GM23248 (cell line): ENCODE measurements at regions not wholly inside any gene's neighbourhood (a gene's known extent, or its start where the extent isn't known, plus 50 kb on each side); places are given as distances from the start of the nearest gene placed in this dataset.
A peak's percentile ranks its signal among the peaks of the same experiment; 100 is the strongest.

Experiments
- DNase-seq: peaks from one replicate; pipeline ENCODE4 v3.0.0-alpha.2; 2015
- H2AFZ ChIP-seq: fragments of 200-600 bp; sonication (generic); 2 replicates; pipeline ENCODE4 v1.6.1; 2016; ENCODE audit warnings: antibody characterized with exemption
- H3F3A ChIP-seq: fragments of 200-600 bp; sonication (generic); 2 replicates; pipeline ENCODE4 v1.6.1; 2016; ENCODE audit warnings: mild to moderate bottlenecking, antibody characterized with exemption, mixed run types; ENCODE audit not compliant: insufficient read depth
- H3K27ac ChIP-seq: fragments of 200-600 bp; sonication (generic); 2 replicates; pipeline ENCODE4 v1.5.1; 2016; ENCODE audit warnings: mild to moderate bottlenecking
- H3K27me3 ChIP-seq: fragments of 200-600 bp; sonication (generic); replicated peaks from 2 replicates; pipeline ENCODE4 v1.6.1; 2016; ENCODE audit warnings: mild to moderate bottlenecking; ENCODE audit not compliant: insufficient read depth
- H3K36me3 ChIP-seq: fragments of 200-600 bp; sonication (generic); 2 replicates; pipeline ENCODE4 v1.6.1; 2016; ENCODE audit warnings: low read depth, mild to moderate bottlenecking
- H3K4me1 ChIP-seq: fragments of 200-600 bp; sonication (generic); 2 replicates; pipeline ENCODE4 v1.6.1; 2016; ENCODE audit warnings: mild to moderate bottlenecking; ENCODE audit not compliant: insufficient read depth
- H3K4me2 ChIP-seq: fragments of 200-600 bp; sonication (generic); one replicate; pipeline ENCODE4 v1.6.1; 2016; ENCODE audit warnings: mild to moderate bottlenecking; ENCODE audit not compliant: unreplicated experiment
- H3K4me3 ChIP-seq: fragments of 200-600 bp; sonication (generic); 2 replicates; pipeline ENCODE4 v1.5.1; 2016; ENCODE audit warnings: mild to moderate bottlenecking
- H3K79me2 ChIP-seq: fragments of 200-600 bp; sonication (generic); 2 replicates; pipeline ENCODE4 v1.6.1; 2016; ENCODE audit warnings: mild to moderate bottlenecking; ENCODE audit not compliant: insufficient read depth
- H3K9ac ChIP-seq: fragments of 200-600 bp; sonication (generic); 2 replicates; pipeline ENCODE4 v1.6.1; 2016; ENCODE audit warnings: mild to moderate bottlenecking
- H3K9me2 ChIP-seq: fragments of 200-600 bp; sonication (generic); 2 replicates; pipeline ENCODE4 v1.6.1; 2016; ENCODE audit warnings: mixed run types, mild to moderate bottlenecking, moderate library complexity; ENCODE audit not compliant: insufficient read depth
- H3K9me3 ChIP-seq: fragments of 200-600 bp; sonication (generic); one replicate; pipeline ENCODE4 v1.6.1; 2017; ENCODE audit warnings: low read depth
- H4K20me1 ChIP-seq: fragments of 200-600 bp; sonication (generic); 2 replicates; pipeline ENCODE4 v1.6.0; 2016; ENCODE audit not compliant: insufficient read depth
- EZH2 ChIP-seq: fragments of 200-600 bp; sonication (generic); IDR thresholded peaks from 2 replicates; pipeline ENCODE4 v1.6.1; 2018; ENCODE audit warnings: antibody characterized with exemption, mild to moderate bottlenecking; ENCODE audit not compliant: insufficient read depth, poor library complexity, severe bottlenecking
- EZH2phosphoT487 ChIP-seq: fragments of 200-600 bp; sonication (generic); IDR thresholded peaks from 2 replicates; pipeline ENCODE4 v1.6.1; 2018; ENCODE audit warnings: antibody characterized with exemption, moderate library complexity, mild to moderate bottlenecking, low read depth; ENCODE audit not compliant: insufficient read depth
- whole genome bisulfite sequencing, 2 experiments: methylation state at CpG; one replicate each; pipeline ENCODE4 v1.1.6; 2015 to 2017; ENCODE audit warnings: low lambda C conversion rate in 2 of 2, low coverage in 1 of 2; ENCODE audit errors: missing lambda C conversion rate in 2 of 2; 5-methylcytosine and 5-hydroxymethylcytosine counted together
- in situ Hi-C: fragments of 300-500 bp; cut with MboI; formaldehyde crosslinking; loops from 2 replicates; pipeline ENCODE4 v1.15.0; 2020

- no peaks in the 10 kb centered on the region for H3K79me2 ChIP-seq
- no peaks in the 10 kb centered on the region for H3K9me2 ChIP-seq
- H3K27ac ChIP-seq: no peak overlapping the region
- 74 to 85% methylated on average over 1 of the region's 1 CpG for WGBS, 2 experiments
- no peaks in the 10 kb centered on the region for H4K20me1 ChIP-seq
- in situ Hi-C loops: no loop called here
- no peak overlapping the region for H3K4me2 ChIP-seq
- no peaks in the 10 kb centered on the region for H3K9me3 ChIP-seq
- H3K4me3 ChIP-seq: no peak overlapping the region
- no peak overlapping the region for H2AFZ ChIP-seq
- H3K9ac ChIP-seq: no peak overlapping the region
- TF ChIP-seq EZH2: no peak
- no peak for TF ChIP-seq EZH2phosphoT487
- H3K36me3 ChIP-seq: no peaks in the 10 kb centered on the region
- DNase-seq: no peak
- H3K27me3 ChIP-seq: no peaks in the 10 kb centered on the region
- H3K4me1 ChIP-seq: peaks cover 16% of the 10 kb centered on the region
- peaks cover 13% of the 10 kb centered on the region for H3F3A ChIP-seq
Observed at GRCh38 chr3:170764017-170764416, 106.0 kb downstream of the RPL22L1 start.

GRCh38 chr3:170762064-170762463 is 107.9 kb downstream of the RPL22L1 start:
- in situ Hi-C loops: no loop called here
- no peaks in the 10 kb centered on the region for H3K79me2 ChIP-seq
- H2AFZ ChIP-seq: 0 out of 2 replicates have a peak overlapping the region, but pooled peaks have one; percentile 2
- TF ChIP-seq EZH2 (no peak), EZH2phosphoT487 (no peak)
- H3K4me1 ChIP-seq: peaks cover 11% of the 10 kb centered on the region
- no peaks in the 10 kb centered on the region for H3K9me2 ChIP-seq
- H3F3A ChIP-seq: peaks cover 9% of the 10 kb centered on the region; the same call in 1 of the 2 replicates
- no peaks in the 10 kb centered on the region for H3K27me3 ChIP-seq
- H4K20me1 ChIP-seq: no peaks in the 10 kb centered on the region
- DNase-seq: peak; percentile 10
- WGBS, 2 experiments: 28 to 32% methylated on average over 2 of the region's 2 CpGs
- H3K4me2 ChIP-seq: no peak overlapping the region
- H3K4me3 ChIP-seq: no peak overlapping the region
- no peak overlapping the region for H3K9ac ChIP-seq
- H3K27ac ChIP-seq: no peak overlapping the region
- no peaks in the 10 kb centered on the region for H3K36me3 ChIP-seq
- H3K9me3 ChIP-seq: no peaks in the 10 kb centered on the region

GRCh38 chr3:170761103-170761502 is 108.9 kb downstream of the RPL22L1 start:
- DNase-seq: no peak
- no peaks in the 10 kb centered on the region for H3K36me3 ChIP-seq
- H3K9me3 ChIP-seq: no peaks in the 10 kb centered on the region
- no peaks in the 10 kb centered on the region for H3K9me2 ChIP-seq
- in situ Hi-C loops: no loop called here
- no peaks in the 10 kb centered on the region for H3K27me3 ChIP-seq
- WGBS, 2 experiments: 58 to 60% methylated on average over 3 of the region's 3 CpGs
- H3K4me1 ChIP-seq: peaks cover 11% of the 10 kb centered on the region
- H3K4me2 ChIP-seq: no peak overlapping the region
- no peak overlapping the region for H3K9ac ChIP-seq
- H3K4me3 ChIP-seq: no peak overlapping the region
- TF ChIP-seq EZH2 (no peak), EZH2phosphoT487 (no peak)
- H3K27ac ChIP-seq: no peak overlapping the region
- H3K79me2 ChIP-seq: no peaks in the 10 kb centered on the region
- no peaks in the 10 kb centered on the region for H4K20me1 ChIP-seq
- peaks cover 9% of the 10 kb centered on the region; the same call in 1 of the 2 replicates for H3F3A ChIP-seq
- H2AFZ ChIP-seq: no peak overlapping the region

GRCh38 chr3:170760174-170760526 is 109.8 kb downstream of the RPL22L1 start:
- peak overlapping the region; percentile 32 for H2AFZ ChIP-seq
- no peaks in the 10 kb centered on the region for H3K9me3 ChIP-seq
- DNase-seq: peak; percentile 18
- no peaks in the 10 kb centered on the region for H4K20me1 ChIP-seq
- no peak overlapping the region for H3K9ac ChIP-seq
- peaks cover 11% of the 10 kb centered on the region for H3K4me1 ChIP-seq
- peaks cover 9% of the 10 kb centered on the region; the same call in 1 of the 2 replicates for H3F3A ChIP-seq
- 93 to 95% methylated on average over 1 of the region's 1 CpG for WGBS, 2 experiments
- no peak overlapping the region for H3K4me2 ChIP-seq
- no peaks in the 10 kb centered on the region for H3K79me2 ChIP-seq
- in situ Hi-C loops: no loop called here
- H3K27ac ChIP-seq: no peak overlapping the region
- H3K9me2 ChIP-seq: no peaks in the 10 kb centered on the region
- no peaks in the 10 kb centered on the region for H3K36me3 ChIP-seq
- no peaks in the 10 kb centered on the region for H3K27me3 ChIP-seq
- no peak for TF ChIP-seq EZH2phosphoT487
- TF ChIP-seq EZH2: no peak
- no peak overlapping the region for H3K4me3 ChIP-seq

- Histone ChIP-seq H3K9me2 (no peaks in the 10 kb centered on the region), H4K20me1 (no peaks in the 10 kb centered on the region), H3K4me1 (peaks cover 11% of the 10 kb centered on the region), H3K9me3 (no peaks in the 10 kb centered on the region), H3K4me3 (no peak overlapping the region), H3K27me3 (no peaks in the 10 kb centered on the region), H3K79me2 (no peaks in the 10 kb centered on the region), H3K4me2 (no peak overlapping the region), H3K27ac (no peak overlapping the region), H2AFZ (peak overlapping the region; percentile 32; the same call in 1 of the 2 replicates), H3K9ac (no peak overlapping the region), H3F3A (peaks cover 11% of the 10 kb centered on the region), H3K36me3 (no peaks in the 10 kb centered on the region)
- in situ Hi-C loops: no loop called here
- no peak for DNase-seq
- TF ChIP-seq EZH2phosphoT487: no peak
- no peak for TF ChIP-seq EZH2
- WGBS, 2 experiments: 96 to 98% methylated on average over 5 of the region's 5 CpGs
Observed at GRCh38 chr3:170759511-170760173, 110.4 kb downstream of the RPL22L1 start.
